ENCODE measurements at regions not wholly inside any gene's neighbourhood (a gene's known extent, or its start where the extent isn't known, plus 50 kb on each side); places are given as distances from the start of the nearest gene placed in this dataset.

DNA sequence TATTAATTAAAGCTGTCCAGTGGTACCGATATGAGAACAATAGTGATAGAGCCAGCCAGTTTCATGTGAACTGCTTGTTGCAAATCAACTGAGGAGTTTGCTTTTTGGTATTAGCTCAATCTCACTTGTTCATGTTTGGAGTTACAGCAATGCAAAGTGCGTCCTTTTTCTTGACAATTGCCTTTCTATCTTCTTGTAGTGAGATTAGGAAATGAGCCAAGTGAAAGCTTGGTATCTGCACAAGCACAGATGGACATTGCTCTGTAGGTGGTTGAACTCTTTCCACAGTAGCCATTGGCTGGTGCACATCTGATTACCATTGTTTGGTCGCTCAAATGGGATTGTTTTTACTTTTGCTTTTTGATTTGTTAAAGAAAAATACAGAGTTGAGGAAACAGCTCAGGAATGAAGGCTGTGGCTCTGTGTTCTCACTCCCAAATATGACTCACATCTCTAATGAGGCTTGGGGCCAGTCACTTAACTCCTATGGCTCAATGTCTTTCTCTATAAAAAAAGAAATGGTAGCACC lies 241.4 kb downstream of the BMP4 start:
- ChIA-PET POLR2A (ENCODE audit: partially characterized antibody) (no interaction called here), CTCF (ENCODE audit: partially characterized antibody) (interaction anchor here (0.6 to 1.0 kb wide), 3 partner anchors 41 to 567 kb away, joined by 3 read pairs; no protein-coding TSS in a partner anchor)
- Histone ChIP-seq H4K5ac (ENCODE audit: insufficient read length, low read depth, low read length) (no peak overlapping the region), H2AFZ (ENCODE audit: low read length) (no peak overlapping the region; the same call in 1 of the 2 replicates), H2BK12ac (ENCODE audit: low read depth, low read length) (no peak overlapping the region), H3K56ac (replicated peaks; ENCODE audit: insufficient read length, low read depth, low read length) (no peak overlapping the region), H3K4me2 (ENCODE audit: insufficient read depth in 1 of 2, low read depth in 2 of 2, low read length in 2 of 2) (no peak overlapping the region), H3K9ac (replicated peaks in 1 of 4; ENCODE audit: extremely low read depth in 1 of 4, low read depth in 3 of 4, low read length in 3 of 4) (no peak overlapping the region), H3K23me2 (ENCODE audit: low read depth, low read length) (no peaks in the 10 kb centered on the region; the same call in 1 of the 2 replicates), H2BK120ac (replicated peaks; ENCODE audit: low read depth, low read length) (no peak overlapping the region), H3K36me3 (ENCODE audit: control insufficient read depth in 2 of 4, insufficient read depth in 4 of 4, low read length in 3 of 4) (no peaks in the 10 kb centered on the region), H3K4ac (replicated peaks; ENCODE audit: insufficient read length, low read depth, low read length) (no peak overlapping the region), H3K14ac (ENCODE audit: insufficient read length) (no peak overlapping the region), H4K8ac (ENCODE audit: extremely low read depth, insufficient read depth, low read length) (no peak overlapping the region), H3K27me3 (replicated peaks in 1 of 4; ENCODE audit: control insufficient read depth in 3 of 4, extremely low read depth in 1 of 4, insufficient read depth in 3 of 4, low read length in 3 of 4) (no peaks in the 10 kb centered on the region), H2AK5ac (ENCODE audit: low read depth, low read length) (no peak overlapping the region), H3K27ac (ENCODE audit: low read depth, low read length) (no peak overlapping the region), H3K23ac (ENCODE audit: insufficient read length) (no peak overlapping the region), H2BK15ac (ENCODE audit: low read length) (no peak overlapping the region), H2BK5ac (ENCODE audit: low read depth, low read length) (no peak overlapping the region), H4K91ac (replicated peaks; ENCODE audit: insufficient read length, low read length) (no peak overlapping the region), H3K4me3 (ENCODE audit: extremely low read depth in 1 of 4, insufficient read depth in 2 of 4, low read depth in 3 of 4, low read length in 4 of 4) (no peak overlapping the region), H3K18ac (ENCODE audit: extremely low read depth, low read length) (no peak overlapping the region), H3K4me1 (replicated peaks in 1 of 4; ENCODE audit: control insufficient read depth in 3 of 4, insufficient read depth in 4 of 4, low read length in 3 of 4) (no peaks in the 10 kb centered on the region; a peak in 2 of 7 replicates), H4K20me1 (replicated peaks in 1 of 2; ENCODE audit: control insufficient read depth in 1 of 2, insufficient read depth in 2 of 2, low read length in 2 of 2) (no peaks in the 10 kb centered on the region), H3K9me3 (ENCODE audit: insufficient read depth in 2 of 2, low read depth in 1 of 2, low read length in 1 of 2) (no peaks in the 10 kb centered on the region), H3K79me2 (ENCODE audit: control insufficient read depth in 1 of 2, insufficient read depth in 2 of 2, low read length in 2 of 2) (no peaks in the 10 kb centered on the region), H2BK20ac (ENCODE audit: low read length) (no peak overlapping the region), H3K79me1 (ENCODE audit: low read depth, low read length) (no peaks in the 10 kb centered on the region)
- TF ChIP-seq TAF7 (optimal IDR thresholded peaks at IDR 0.05; ENCODE audit: borderline replicate concordance, low read depth, low read length), result no peak
- TF ChIP-seq HDAC2 (IDR thresholded peaks at IDR 0.05; ENCODE audit: borderline replicate concordance in 1 of 2, low read depth in 2 of 2, low read length in 2 of 2), result no peak
- no peak for TF ChIP-seq CHD2 (IDR thresholded peaks at IDR 0.05; ENCODE audit: low read length)
- TF ChIP-seq TCF12 (IDR thresholded peaks at IDR 0.05; ENCODE audit: low read depth, low read length), result no peak
- no peak for TF ChIP-seq SIRT6 (IDR thresholded peaks at IDR 0.05; ENCODE audit: low read length)
- TF ChIP-seq RNF2 (IDR thresholded peaks at IDR 0.05; ENCODE audit: borderline replicate concordance, low read depth, low read length, missing control alignments, poor library complexity, severe bottlenecking), result no peak
- no peak for TF ChIP-seq RFX5 (IDR thresholded peaks at IDR 0.05; ENCODE audit: borderline replicate concordance, low read depth, low read length)
- TF ChIP-seq ZNF274 (IDR thresholded peaks at IDR 0.05; ENCODE audit: borderline replicate concordance, extremely low read depth, low read length), result no peak
- no peak for TF ChIP-seq EGR1 (IDR thresholded peaks at IDR 0.05; ENCODE audit: borderline replicate concordance, low read depth, low read length)
- no peak for TF ChIP-seq SIN3A (conservative IDR thresholded peaks at IDR 0.05 in 1 of 2, IDR thresholded peaks at IDR 0.05 in 1 of 2; ENCODE audit: low read depth in 1 of 2, low read length in 2 of 2)
- TF ChIP-seq NRF1 (IDR thresholded peaks at IDR 0.05; ENCODE audit: low read depth, low read length), result no peak
- no peak for FAIRE-seq
- no peak for DNase-seq (ENCODE audit: low read depth in 1 of 2, low spot score in 2 of 2)
- 87% methylated on average over 3 of the region's 3 CpGs; no CpG with 5 or more reads in 1 of the 2 experiments for WGBS, 2 experiments (ENCODE audit: extremely low coverage in 1 of 2, insufficient coverage in 1 of 2, insufficient read length in 1 of 2, insufficient replicate concordance in 2 of 2, low coverage in 1 of 2, low lambda C conversion rate in 2 of 2, missing lambda C conversion rate in 1 of 2)

Data from H1 (cell line).